ENCODE measurements at regions not wholly inside any gene's neighbourhood (a gene's known extent, or its start where the extent isn't known, plus 50 kb on each side); places are given as distances from the start of the nearest gene placed in this dataset.

- Histone ChIP-seq H3K4me2 (ENCODE audit: control insufficient read depth, insufficient read depth) (no peak overlapping the region), H3K4me1 (ENCODE audit: control insufficient read depth, insufficient read depth, low read length) (peaks cover 4% of the 10 kb centered on the region), H3K4me3 (no peak overlapping the region), H3K27ac (ENCODE audit: control insufficient read depth, insufficient read depth) (no peak overlapping the region), H4K20me1 (ENCODE audit: control insufficient read depth, insufficient read depth) (no peaks in the 10 kb centered on the region), H3K9ac (ENCODE audit: control insufficient read depth, insufficient read depth, low read length) (no peak overlapping the region), H3K36me3 (ENCODE audit: control insufficient read depth in 2 of 2, insufficient read depth in 2 of 2, low read length in 1 of 2) (no peaks in the 10 kb centered on the region), H3K9me3 (replicated peaks; ENCODE audit: control insufficient read depth, insufficient read depth, low read length) (no peaks in the 10 kb centered on the region), H3K27me3 (replicated peaks in 1 of 2; ENCODE audit: control insufficient read depth in 2 of 2, insufficient read depth in 2 of 2, low read length in 1 of 2) (no peaks in the 10 kb centered on the region), H3K79me2 (ENCODE audit: control insufficient read depth, insufficient read depth, low read length) (no peaks in the 10 kb centered on the region), H2AFZ (ENCODE audit: control insufficient read depth, low read depth, low read length) (no peak overlapping the region)
- intact Hi-C loops (cut with micrococcal nuclease; ENCODE audit: unreplicated experiment) (no loop called here), in situ Hi-C loops (cut with MboI) (no loop called here)
- 52% methylated on average over 4 of the region's 4 CpGs for WGBS (ENCODE audit: insufficient coverage, insufficient replicate concordance, low lambda C conversion rate, missing lambda C conversion rate)
- no peak for DNase-seq (ENCODE audit: low read depth, low spot score)
- CTCF ChIA-PET: interaction anchor here (0.8 to 1.1 kb wide), 3 partner anchors 17 to 136 kb away, joined by 3 to 4 read pairs (median 3); no protein-coding TSS in a partner anchor
- TF ChIP-seq NR2C2 (IDR thresholded peaks at IDR 0.05; ENCODE audit: borderline replicate concordance, control insufficient read depth, insufficient read length, low read depth): no peak
- TF ChIP-seq EZH2 (IDR thresholded peaks at IDR 0.05; ENCODE audit: borderline replicate concordance, control insufficient read depth, low read depth, low read length): no peak
- TF ChIP-seq FOXK2 (IDR thresholded peaks at IDR 0.05): no peak
- no peak for TF ChIP-seq ATF3 (IDR thresholded peaks at IDR 0.05; ENCODE audit: borderline replicate concordance, extremely low read depth, low read depth, low read length)
- TF ChIP-seq SUZ12 (IDR thresholded peaks at IDR 0.05; ENCODE audit: unreplicated experiment): no peak
- TF ChIP-seq PML (IDR thresholded peaks at IDR 0.05; ENCODE audit: low read length): no peak
- TF ChIP-seq NFYA (IDR thresholded peaks at IDR 0.05; ENCODE audit: borderline replicate concordance, low read depth, low read length): no peak
- TF ChIP-seq ZNF622 (IDR thresholded peaks at IDR 0.05): no peak
- RAD21 ChIA-PET (ENCODE audit: unreplicated experiment): interaction anchor here (1.2 to 1.8 kb wide), 2 partner anchors 15 to 53 kb away, joined by 3 to 4 read pairs; no protein-coding TSS in a partner anchor
- POLR2A ChIA-PET: interaction anchor here (0.8 to 1.0 kb wide), 2 partner anchors 16 to 53 kb away, joined by 3 read pairs; no protein-coding TSS in a partner anchor
- ATAC-seq: no peak
- no peak for FAIRE-seq
- BruUV-seq (replicated peaks): no TSS peak
- SMC1A ChIA-PET (ENCODE audit: uncharacterized antibody, unreplicated experiment): interaction anchor here (0.8 to 1.8 kb wide), 7 partner anchors 11 to 137 kb away, joined by 3 to 7 read pairs (median 3); no protein-coding TSS in a partner anchor
These were observed 166.3 kb upstream of the DTNBP1 start for GRCh38 chr6:15829156-15829555.

Data from GM12878 (cell line).